Testis (tissue), 2 donors: ENCODE measurements at regions not wholly inside any gene's neighbourhood (a gene's known extent, or its start where the extent isn't known, plus 50 kb on each side); places are given as distances from the start of the nearest gene placed in this dataset.

Experiments
- DNase-seq: peaks from one replicate; pipeline ENCODE4 v3.0.0-alpha.2; 2019
- H3K27ac ChIP-seq, 2 donors: fragments of 200-600 bp; sonication (generic); one replicate each; pipeline ENCODE4 v1.5.1; 2019
- H3K27me3 ChIP-seq: fragments of 200-600 bp; sonication (generic); one replicate; pipeline ENCODE4 v1.5.1; 2019
- H3K36me3 ChIP-seq: fragments of 200-600 bp; sonication (generic); one replicate; pipeline ENCODE4 v1.5.1; 2017; ENCODE audit warnings: low read depth; ENCODE audit errors: missing control alignments
- H3K4me1 ChIP-seq: fragments of 200-600 bp; sonication (generic); one replicate; pipeline ENCODE4 v1.5.1; 2019
- H3K4me3 ChIP-seq, 2 donors: fragments of 200-600 bp; sonication (generic); one replicate each; pipeline ENCODE4 v1.5.1; 2017 to 2019
- H3K9me3 ChIP-seq: fragments of 200-600 bp; sonication (generic); one replicate; pipeline ENCODE4 v1.5.1; 2017
- POLR2A ChIP-seq: fragments of 450-650 bp; IDR thresholded peaks from one replicate; pipeline ENCODE4 v1.6.1; 2017; ENCODE audit warnings: antibody characterized with exemption, mild to moderate bottlenecking, moderate library complexity
- WGBS, 2 donors: methylation state at CpG; one replicate each; pipeline ENCODE4 v1.1.5; 2018; 5-methylcytosine and 5-hydroxymethylcytosine counted together
- intact Hi-C: fragments of 100-400 bp; cut with DNase I; formaldehyde crosslinking; loops from one replicate; pipeline ENCODE4 v1.15.1; 2023; ENCODE audit warnings: low total_unique reads
- TF ChIP-seq, protein P1 (sequence below), 3 experiments: fragments of 450-650 bp in 2 of 3; fragments of 200-600 bp in 1 of 3; sonication (generic) in 1 of 3; IDR thresholded peaks; one replicate each; pipeline ENCODE4 v1.5.1; 2016 to 2019; ENCODE audit warnings: antibody characterized with exemption in 3 of 3, mild to moderate bottlenecking in 2 of 3, moderate library complexity in 1 of 3

DNA sequence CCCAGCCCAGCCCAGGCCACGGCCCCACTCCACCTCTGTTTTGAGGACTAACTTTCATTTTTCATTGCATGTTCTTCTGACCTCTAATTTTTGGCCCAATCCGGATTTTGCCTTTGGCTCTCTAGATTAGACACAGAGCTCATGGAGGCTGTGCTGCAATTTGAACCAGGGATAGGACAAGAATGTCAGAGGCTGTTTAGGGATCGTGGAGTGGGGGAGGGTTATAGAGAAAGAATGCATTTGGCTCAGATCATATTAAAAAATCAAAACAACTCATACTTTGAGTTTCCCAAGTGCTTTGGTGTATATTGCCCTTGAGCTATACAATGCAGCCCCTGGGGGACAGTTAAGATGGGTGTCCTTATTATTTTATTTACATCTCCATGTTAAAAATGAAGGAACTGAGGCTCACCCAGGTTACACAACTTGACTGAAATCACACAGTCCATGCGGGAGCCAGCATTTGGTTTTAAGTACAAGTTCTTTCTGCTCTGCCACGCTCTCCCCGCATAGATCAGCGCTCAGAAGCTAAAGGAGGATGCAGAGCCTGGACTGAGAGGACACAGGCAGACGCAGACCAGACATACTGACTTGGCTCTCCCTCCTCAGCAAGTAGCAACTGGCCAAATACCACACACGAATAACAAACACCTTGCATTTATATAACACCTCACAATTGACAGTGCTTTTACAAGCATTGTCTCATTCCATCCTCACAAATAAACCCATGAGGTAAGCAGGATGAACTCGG, 126.4 kb upstream of the RAI14 start:
- no peaks in the 10 kb centered on the region for H3K36me3 ChIP-seq
- no peaks in the 10 kb centered on the region for H3K27me3 ChIP-seq
- no peak overlapping the region for H3K27ac ChIP-seq
- H3K4me3 ChIP-seq = no peak overlapping the region
- WGBS, 2 donors = 67 to 71% methylated on average over 10 of the region's 10 CpGs
- intact Hi-C loops = no loop called here
- DNase-seq = no peak
- no peak for TF ChIP-seq POLR2A
- TF ChIP-seq, protein P1, sequence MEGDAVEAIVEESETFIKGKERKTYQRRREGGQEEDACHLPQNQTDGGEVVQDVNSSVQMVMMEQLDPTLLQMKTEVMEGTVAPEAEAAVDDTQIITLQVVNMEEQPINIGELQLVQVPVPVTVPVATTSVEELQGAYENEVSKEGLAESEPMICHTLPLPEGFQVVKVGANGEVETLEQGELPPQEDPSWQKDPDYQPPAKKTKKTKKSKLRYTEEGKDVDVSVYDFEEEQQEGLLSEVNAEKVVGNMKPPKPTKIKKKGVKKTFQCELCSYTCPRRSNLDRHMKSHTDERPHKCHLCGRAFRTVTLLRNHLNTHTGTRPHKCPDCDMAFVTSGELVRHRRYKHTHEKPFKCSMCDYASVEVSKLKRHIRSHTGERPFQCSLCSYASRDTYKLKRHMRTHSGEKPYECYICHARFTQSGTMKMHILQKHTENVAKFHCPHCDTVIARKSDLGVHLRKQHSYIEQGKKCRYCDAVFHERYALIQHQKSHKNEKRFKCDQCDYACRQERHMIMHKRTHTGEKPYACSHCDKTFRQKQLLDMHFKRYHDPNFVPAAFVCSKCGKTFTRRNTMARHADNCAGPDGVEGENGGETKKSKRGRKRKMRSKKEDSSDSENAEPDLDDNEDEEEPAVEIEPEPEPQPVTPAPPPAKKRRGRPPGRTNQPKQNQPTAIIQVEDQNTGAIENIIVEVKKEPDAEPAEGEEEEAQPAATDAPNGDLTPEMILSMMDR (IDR thresholded peaks at IDR 0.05) = no peak
- no peaks in the 10 kb centered on the region for H3K4me1 ChIP-seq
- H3K9me3 ChIP-seq = no peaks in the 10 kb centered on the region

DNA sequence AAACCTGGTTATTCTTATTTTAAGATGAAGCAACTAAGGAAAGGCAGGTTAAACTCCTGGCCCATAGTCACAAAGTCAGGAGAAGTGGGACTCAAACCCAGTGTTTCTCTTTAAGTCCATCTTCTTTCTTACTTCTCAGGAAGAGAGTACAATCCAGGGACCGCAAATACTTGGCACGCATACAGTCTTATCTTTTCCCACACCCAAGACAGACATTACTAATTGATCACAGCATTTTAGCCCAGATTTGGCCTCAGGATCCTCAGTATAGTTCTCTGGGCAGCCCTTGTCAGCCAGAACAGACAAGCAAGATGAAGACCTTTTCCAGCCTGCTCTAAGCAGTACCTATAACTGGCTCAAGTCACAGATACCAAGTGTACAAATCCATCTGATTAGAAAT, 125.5 kb upstream of the RAI14 start:
- no peak overlapping the region for H3K27ac ChIP-seq
- no peak overlapping the region for H3K4me3 ChIP-seq
- WGBS, 2 donors = 40 to 45% methylated on average over 2 of the region's 2 CpGs
- H3K4me1 ChIP-seq = no peaks in the 10 kb centered on the region
- no peaks in the 10 kb centered on the region for H3K36me3 ChIP-seq
- intact Hi-C loops = no loop called here
- TF ChIP-seq, protein P1 (IDR thresholded peaks at IDR 0.05) = no peak
- TF ChIP-seq POLR2A = no peak
- H3K9me3 ChIP-seq = no peaks in the 10 kb centered on the region
- H3K27me3 ChIP-seq = no peaks in the 10 kb centered on the region
- no peak for DNase-seq

DNA sequence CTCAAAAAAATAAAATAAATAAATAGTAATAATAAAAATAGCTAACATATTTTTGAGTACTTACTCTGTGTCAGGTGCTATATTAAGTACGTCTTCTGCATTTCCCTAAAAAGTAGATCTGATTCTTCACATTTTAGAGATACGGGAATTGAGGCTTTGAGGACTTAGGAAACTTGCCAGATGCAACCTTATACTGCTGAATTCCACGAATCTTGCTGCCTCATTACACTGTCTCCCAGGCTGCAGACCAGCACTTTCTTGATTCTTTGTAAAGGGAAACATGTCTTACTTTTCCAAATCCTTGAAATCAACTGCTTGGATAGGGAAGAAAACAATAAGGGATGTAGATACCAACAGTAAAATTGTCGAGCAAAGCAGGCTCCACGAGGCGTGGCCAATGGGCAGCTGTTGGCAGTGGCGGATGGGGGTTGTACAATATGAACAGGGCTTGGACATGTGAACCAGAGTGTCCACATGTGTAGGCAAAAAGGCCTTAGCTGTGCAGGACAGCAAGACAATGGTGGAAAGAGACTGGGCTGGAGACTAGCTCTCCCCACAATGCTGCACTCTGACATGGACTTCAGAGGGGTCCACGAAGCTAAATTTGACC, 124.3 kb upstream of the RAI14 start:
- H3K36me3 ChIP-seq = no peaks in the 10 kb centered on the region
- no peak overlapping the region for H3K27ac ChIP-seq
- intact Hi-C loops = no loop called here
- H3K4me1 ChIP-seq = no peaks in the 10 kb centered on the region
- no peak overlapping the region for H3K4me3 ChIP-seq
- DNase-seq = no peak
- 66 to 67% methylated on average over 8 of the region's 8 CpGs for WGBS, 2 donors
- TF ChIP-seq, protein P1 (IDR thresholded peaks at IDR 0.05) = no peak
- no peak for TF ChIP-seq POLR2A
- H3K27me3 ChIP-seq = no peaks in the 10 kb centered on the region
- H3K9me3 ChIP-seq = no peaks in the 10 kb centered on the region

DNA sequence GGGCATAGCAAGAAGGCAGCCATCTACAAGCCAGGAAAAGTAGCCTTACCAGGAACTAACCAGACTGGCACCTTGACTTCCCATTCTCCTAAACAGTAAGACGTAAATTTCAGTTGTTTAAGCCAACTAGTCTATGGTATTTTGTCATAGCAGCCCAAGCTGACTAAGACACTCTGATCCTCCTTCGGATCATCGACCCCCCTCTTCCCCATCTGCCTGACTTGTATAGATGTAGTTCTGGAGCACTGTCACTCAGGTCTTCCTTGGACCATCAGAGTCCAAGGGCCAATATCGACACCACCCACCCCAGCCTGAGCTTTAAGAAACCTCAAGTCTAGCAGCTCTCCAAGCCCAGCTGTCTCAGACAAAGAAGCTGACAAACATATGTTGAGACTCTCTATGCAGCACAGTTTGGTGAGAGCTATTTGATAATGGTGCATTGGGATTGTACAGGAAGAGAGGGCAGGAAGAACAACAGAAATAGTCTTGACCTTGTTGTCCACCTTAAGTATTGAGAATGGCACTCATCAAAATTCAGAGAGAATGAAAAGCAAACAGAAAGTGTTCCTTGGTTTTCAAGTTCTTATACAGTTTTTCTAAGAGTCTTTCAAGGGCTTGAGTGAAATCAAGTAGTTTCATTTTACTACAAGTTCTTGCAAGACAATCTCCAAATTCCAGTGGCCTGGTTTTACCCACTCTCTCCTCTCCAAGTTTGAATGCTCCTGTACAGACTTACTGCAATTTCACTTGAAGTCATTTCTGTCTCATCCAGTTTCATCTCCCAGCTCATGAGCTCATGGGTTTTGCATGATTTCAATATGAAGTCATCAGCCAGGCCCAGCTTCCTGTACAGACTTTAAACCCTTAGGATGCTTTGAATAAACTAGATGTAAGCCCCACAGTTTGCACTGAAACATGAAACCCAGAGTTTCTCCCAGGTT, 122.3 kb upstream of the RAI14 start:
- H3K36me3 ChIP-seq = no peaks in the 10 kb centered on the region
- WGBS, 2 donors = 50 to 73% methylated on average over 4 of the region's 4 CpGs
- no peaks in the 10 kb centered on the region for H3K4me1 ChIP-seq
- intact Hi-C loops = no loop called here
- TF ChIP-seq, protein P1 (IDR thresholded peaks at IDR 0.05) = no peak
- no peak for TF ChIP-seq POLR2A
- no peak overlapping the region for H3K4me3 ChIP-seq
- no peak overlapping the region for H3K27ac ChIP-seq
- no peak for DNase-seq
- no peaks in the 10 kb centered on the region for H3K9me3 ChIP-seq
- H3K27me3 ChIP-seq = no peaks in the 10 kb centered on the region
